Esophagus squamous epithelium (tissue), 5 donors: ENCODE measurements at regions not wholly inside any gene's neighbourhood (a gene's known extent, or its start where the extent isn't known, plus 50 kb on each side); places are given as distances from the start of the nearest gene placed in this dataset.
"Not testable (repeated sequence)": the region's sequence is repeated elsewhere in the genome, so short reads cannot be mapped to it uniquely, and the experiment has no call there.

Experiments
- DNase-seq: peaks from one replicate; lab custom pipeline; 2025; lab: John Stamatoyannopoulos, UW
- H3K27ac ChIP-seq, 4 donors: fragments of 200-600 bp; sonication (generic); one replicate each; pipeline ENCODE4 v1.5.1; 2016 to 2019; ENCODE audit warnings: mild to moderate bottlenecking in 1 of 4
- H3K27me3 ChIP-seq, 4 donors: fragments of 200-600 bp; sonication (generic); 1 replicate in 3 of 4; 2 replicates in 1 of 4; pipeline versions ENCODE4 v1.5.1 to v1.6.0; 2017 to 2021; ENCODE audit warnings: antibody characterized with exemption in 1 of 4
- H3K36me3 ChIP-seq, 3 donors: fragments of 200-600 bp; sonication (generic); one replicate each; pipeline ENCODE4 v1.5.1; 2016 to 2019
- H3K4me1 ChIP-seq, 3 donors: fragments of 200-600 bp; sonication (generic); one replicate each; pipeline ENCODE4 v1.5.1; 2017 to 2019
- H3K4me3 ChIP-seq, 4 donors: fragments of 200-600 bp; sonication (generic); 1 replicate in 3 of 4; 2 replicates in 1 of 4; pipeline ENCODE4 v1.5.1; 2016 to 2019; ENCODE audit warnings: mild to moderate bottlenecking in 2 of 4, moderate library complexity in 1 of 4
- H3K9me3 ChIP-seq, 3 donors: fragments of 200-600 bp; sonication (generic); one replicate each; pipeline ENCODE4 v1.5.1; 2016 to 2019
- POLR2A ChIP-seq, 4 donors: fragments of 450-650 bp; IDR thresholded peaks; one replicate each; pipeline ENCODE4 v1.6.1; 2017; ENCODE audit warnings: antibody characterized with exemption in 4 of 4, mild to moderate bottlenecking in 4 of 4, moderate library complexity in 3 of 4
- WGBS, 2 donors: methylation state at CpG; one replicate each; pipeline ENCODE4 v1.1.5; 2018; 5-methylcytosine and 5-hydroxymethylcytosine counted together
- intact Hi-C: fragments of 100-400 bp; cut with DNase I; formaldehyde crosslinking; loops from one replicate; pipeline ENCODE4 v1.15.0; 2022
- TF ChIP-seq, protein P1 (sequence below), 6 experiments: fragments of 450-650 bp in 4 of 6; fragments of 200-600 bp in 2 of 6; sonication (generic) in 2 of 6; IDR thresholded peaks; one replicate each; pipeline ENCODE4 v1.5.1; 2016 to 2019; ENCODE audit warnings: antibody characterized with exemption in 6 of 6, mild to moderate bottlenecking in 4 of 6, moderate library complexity in 4 of 6
- donor health status: DM: yes; HTN: yes; CAD: no.

DNA sequence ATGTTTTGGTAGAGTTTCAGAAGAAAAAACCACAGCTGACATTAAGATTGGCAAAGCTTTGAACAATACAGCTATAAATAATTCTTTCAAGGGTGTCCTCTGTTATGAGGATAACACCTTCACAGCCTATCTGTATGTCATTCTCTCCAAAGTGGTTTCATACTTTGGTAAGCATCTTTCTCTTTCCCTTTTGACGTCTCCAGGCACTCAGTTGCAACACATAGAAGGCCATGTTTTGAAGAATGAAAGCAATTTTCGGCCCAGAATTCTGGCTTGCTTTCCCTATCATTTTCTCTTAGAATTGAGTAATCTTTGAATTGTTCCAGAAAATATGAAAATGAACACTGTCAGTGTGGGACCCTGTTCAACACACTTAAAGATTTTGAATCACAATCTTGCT, 200.0 kb upstream of the CBLB start:
- intact Hi-C loops, result no loop called here
- 50 to 53% methylated on average over 2 of the region's 2 CpGs for WGBS, 2 donors
- no peaks in the 10 kb centered on the region for H3K27me3 ChIP-seq
- H3K36me3 ChIP-seq, result no peaks in the 10 kb centered on the region
- peak overlapping the region in 3 of 4 donors; percentile 7 to 42 (median 41) for H3K27ac ChIP-seq
- peaks cover 0 to 8% (median 0%) of the 10 kb centered on the region in 3 donors for H3K4me1 ChIP-seq
- no peak overlapping the region for H3K4me3 ChIP-seq
- H3K9me3 ChIP-seq, result peaks cover 0 to 4% (median 0%) of the 10 kb centered on the region in 3 donors
- no peak for DNase-seq
- TF ChIP-seq, protein P1, sequence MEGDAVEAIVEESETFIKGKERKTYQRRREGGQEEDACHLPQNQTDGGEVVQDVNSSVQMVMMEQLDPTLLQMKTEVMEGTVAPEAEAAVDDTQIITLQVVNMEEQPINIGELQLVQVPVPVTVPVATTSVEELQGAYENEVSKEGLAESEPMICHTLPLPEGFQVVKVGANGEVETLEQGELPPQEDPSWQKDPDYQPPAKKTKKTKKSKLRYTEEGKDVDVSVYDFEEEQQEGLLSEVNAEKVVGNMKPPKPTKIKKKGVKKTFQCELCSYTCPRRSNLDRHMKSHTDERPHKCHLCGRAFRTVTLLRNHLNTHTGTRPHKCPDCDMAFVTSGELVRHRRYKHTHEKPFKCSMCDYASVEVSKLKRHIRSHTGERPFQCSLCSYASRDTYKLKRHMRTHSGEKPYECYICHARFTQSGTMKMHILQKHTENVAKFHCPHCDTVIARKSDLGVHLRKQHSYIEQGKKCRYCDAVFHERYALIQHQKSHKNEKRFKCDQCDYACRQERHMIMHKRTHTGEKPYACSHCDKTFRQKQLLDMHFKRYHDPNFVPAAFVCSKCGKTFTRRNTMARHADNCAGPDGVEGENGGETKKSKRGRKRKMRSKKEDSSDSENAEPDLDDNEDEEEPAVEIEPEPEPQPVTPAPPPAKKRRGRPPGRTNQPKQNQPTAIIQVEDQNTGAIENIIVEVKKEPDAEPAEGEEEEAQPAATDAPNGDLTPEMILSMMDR (IDR thresholded peaks at IDR 0.05), result no peak
- TF ChIP-seq POLR2A (IDR thresholded peaks at IDR 0.05), result no peak

DNA sequence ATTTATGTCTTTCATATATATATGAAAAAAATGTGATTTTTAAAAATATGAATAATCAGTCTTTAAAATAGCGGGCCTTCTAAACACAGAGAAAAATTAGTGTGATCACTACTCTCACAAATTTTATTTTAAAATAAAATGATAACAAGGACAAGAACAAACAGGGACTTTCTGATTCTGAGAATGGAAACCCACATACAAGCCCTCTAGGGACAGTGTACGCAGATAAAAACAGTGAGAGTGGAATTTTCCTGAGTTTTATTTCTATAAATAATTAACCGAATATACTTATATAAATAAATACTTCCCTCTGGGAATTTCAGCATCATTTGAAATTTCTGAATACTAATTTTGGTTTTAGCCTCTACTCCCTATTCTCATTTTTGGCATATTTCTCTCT, 201.4 kb upstream of the CBLB start:
- peaks cover 0 to 8% (median 0%) of the 10 kb centered on the region in 3 donors for H3K4me1 ChIP-seq
- no peak for DNase-seq
- no peak for TF ChIP-seq POLR2A (IDR thresholded peaks at IDR 0.05)
- WGBS, 2 donors, result 73 to 78% methylated on average over 3 of the region's 3 CpGs
- H3K27ac ChIP-seq, result no peak overlapping the region
- no peaks in the 10 kb centered on the region for H3K9me3 ChIP-seq
- no peaks in the 10 kb centered on the region for H3K27me3 ChIP-seq
- intact Hi-C loops, result no loop called here
- no peaks in the 10 kb centered on the region for H3K36me3 ChIP-seq
- no peak overlapping the region for H3K4me3 ChIP-seq

DNA sequence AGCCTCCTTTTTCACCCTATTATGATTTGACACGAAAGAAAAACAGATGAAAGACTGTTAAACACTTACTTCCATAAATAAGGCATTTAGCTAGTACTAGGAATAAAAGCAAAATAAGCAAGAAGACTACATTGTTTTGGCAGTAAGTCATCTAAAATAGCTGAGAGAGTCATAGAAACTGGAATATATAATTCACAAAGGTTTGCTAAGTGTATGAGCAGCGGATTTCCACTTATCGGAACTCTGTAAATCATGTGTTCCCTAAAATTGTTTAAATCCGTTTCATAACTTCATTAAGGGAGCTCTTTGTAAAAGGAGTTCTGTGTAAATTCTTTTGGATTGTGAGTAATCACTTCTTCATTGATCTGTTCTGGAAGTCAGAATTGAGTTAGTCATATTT, 202.5 kb upstream of the CBLB start:
- intact Hi-C loops, result no loop called here
- Histone ChIP-seq H3K36me3 (no peaks in the 10 kb centered on the region), H3K27ac (no peak overlapping the region), H3K27me3 (no peaks in the 10 kb centered on the region), H3K4me3 (no peak overlapping the region), H3K9me3 (no peaks in the 10 kb centered on the region), H3K4me1 (peaks cover 0 to 8% (median 0%) of the 10 kb centered on the region in 3 donors)
- 74 to 81% methylated on average over 4 of the region's 4 CpGs for WGBS, 2 donors
- DNase-seq, result no peak
- no peak for TF ChIP-seq POLR2A (IDR thresholded peaks at IDR 0.05)
- TF ChIP-seq, protein P1 (IDR thresholded peaks at IDR 0.05), result no peak

DNA sequence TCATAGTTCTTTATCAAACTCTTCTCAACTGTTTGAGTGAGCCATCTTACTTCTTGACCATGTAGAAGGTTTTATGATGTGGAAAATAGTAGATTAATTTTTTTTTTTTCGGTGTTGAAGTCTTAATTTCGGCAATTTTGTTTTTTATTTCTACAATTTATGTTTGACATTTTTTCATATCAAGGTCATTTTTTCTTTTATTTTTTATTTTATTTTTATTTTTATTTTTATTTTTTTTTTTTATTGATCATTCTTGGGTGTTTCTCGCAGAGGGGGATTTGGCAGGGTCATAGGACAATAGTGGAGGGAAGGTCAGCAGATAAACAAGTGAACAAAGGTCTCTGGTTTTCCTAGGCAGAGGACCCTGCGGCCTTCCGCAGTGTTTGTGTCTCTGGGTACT, 203.8 kb upstream of the CBLB start:
- not testable (repeated sequence) for H3K9me3 ChIP-seq

DNA sequence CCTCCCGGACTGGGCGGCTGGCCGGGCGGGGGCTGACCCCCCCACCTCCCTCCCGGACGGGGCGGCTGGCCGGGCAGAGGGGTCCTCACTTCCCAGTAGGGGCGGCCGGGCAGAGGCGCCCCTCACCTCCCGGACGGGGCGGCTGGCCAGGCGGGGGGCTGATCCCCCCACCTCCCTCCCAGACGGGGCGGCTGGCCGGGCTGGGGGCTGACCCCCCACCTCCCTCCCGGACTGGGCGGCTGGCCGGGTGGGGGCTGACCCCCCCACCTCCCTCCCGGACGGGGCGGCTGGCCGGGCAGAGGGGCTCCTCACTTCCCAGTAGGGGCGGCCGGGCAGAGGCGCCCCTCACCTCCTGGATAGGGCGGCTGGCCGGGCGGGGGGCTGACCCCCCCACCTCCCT, 205.0 kb upstream of the CBLB start:
- H3K4me1 ChIP-seq, intact Hi-C loops, H3K4me3 ChIP-seq, H3K27ac ChIP-seq, H3K9me3 ChIP-seq, H3K36me3 ChIP-seq, H3K27me3 ChIP-seq, DNase-seq: not testable (repeated sequence)
- no CpG with 5 or more reads among the region's 31 CpGs for WGBS, 2 donors

More for the DNA sequence above, 203.8 kb upstream of the CBLB start:
- WGBS, 2 donors, result 87 to 91% methylated on average over 2 of the region's 5 CpGs
- H3K4me1 ChIP-seq, H3K36me3 ChIP-seq, intact Hi-C loops, H3K27ac ChIP-seq, H3K4me3 ChIP-seq, H3K27me3 ChIP-seq, DNase-seq: not testable (repeated sequence)

DNA sequence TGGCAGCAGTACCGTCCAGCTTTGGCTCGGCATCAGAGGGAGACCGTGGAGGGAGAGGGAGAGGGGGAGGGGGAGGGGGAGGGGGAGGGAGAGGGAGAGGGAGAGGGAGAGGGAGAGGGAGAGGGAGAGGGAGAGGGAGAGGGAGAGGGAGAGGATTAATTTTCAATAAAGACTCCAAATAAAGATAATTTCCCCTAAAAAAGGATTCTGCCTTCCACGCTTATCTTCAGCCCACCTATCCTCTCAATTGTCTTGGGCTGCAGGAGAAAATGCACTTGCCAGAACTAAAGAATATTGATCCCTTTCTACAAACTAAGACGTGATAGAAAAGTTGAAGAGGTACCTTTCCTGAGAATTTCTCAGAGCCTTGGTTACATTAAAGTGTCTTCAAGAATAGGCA, 206.9 kb upstream of the CBLB start:
- intact Hi-C loops, result not testable (repeated sequence)

DNA sequence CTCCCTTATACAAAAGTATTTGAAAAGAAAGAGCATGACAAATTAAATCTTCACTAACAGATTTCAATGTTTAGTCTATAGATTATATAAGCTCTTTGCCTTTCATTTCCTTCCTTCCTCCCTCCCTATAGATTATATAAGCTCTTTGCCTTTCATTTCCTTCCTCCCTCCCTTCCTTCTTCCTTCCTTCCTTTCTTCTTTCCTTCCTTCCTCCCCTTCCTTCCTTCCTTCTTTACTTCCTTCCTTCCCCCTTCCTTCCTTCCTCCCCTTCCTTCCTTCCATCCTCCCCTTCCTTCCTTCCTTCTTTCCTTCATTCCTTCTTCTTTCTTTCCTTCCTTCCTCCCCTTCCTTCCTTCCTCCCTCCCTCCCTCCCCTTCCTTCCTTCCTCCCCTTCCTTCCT, 209.8 kb upstream of the CBLB start:
- intact Hi-C loops, result no loop called here
- no peaks in the 10 kb centered on the region for H3K9me3 ChIP-seq

More for the DNA sequence above, 206.9 kb upstream of the CBLB start:
- H3K27me3 ChIP-seq, DNase-seq, H3K9me3 ChIP-seq, H3K36me3 ChIP-seq, H3K4me3 ChIP-seq, H3K4me1 ChIP-seq, H3K27ac ChIP-seq: not testable (repeated sequence)
- WGBS, 2 donors, result 89 to 94% methylated on average over 2 to 3 of the region's 5 CpGs

More for the DNA sequence above, 209.8 kb upstream of the CBLB start:
- TF ChIP-seq, protein P1 (IDR thresholded peaks at IDR 0.05), result no peak
- TF ChIP-seq POLR2A (IDR thresholded peaks at IDR 0.05), result no peak
- DNase-seq, result no peak
- Histone ChIP-seq H3K36me3 (no peaks in the 10 kb centered on the region), H3K27ac (no peak overlapping the region), H3K27me3 (no peaks in the 10 kb centered on the region), H3K4me3 (no peak overlapping the region), H3K4me1 (no peaks in the 10 kb centered on the region)
